Gastroesophageal sphincter (tissue), 2 donors: ENCODE measurements at regions not wholly inside any gene's neighbourhood (a gene's known extent, or its start where the extent isn't known, plus 50 kb on each side); places are given as distances from the start of the nearest gene placed in this dataset.

ENCODE experiments used
- POLR2A ChIP-seq, 2 donors: fragments of 450-650 bp; IDR thresholded peaks; one replicate each; pipeline ENCODE4 v1.6.1; 2017; ENCODE audit warnings: antibody characterized with exemption in 2 of 2, mild to moderate bottlenecking in 2 of 2, moderate library complexity in 1 of 2
- POLR2AphosphoS5 ChIP-seq: sonication (generic); formaldehyde crosslinking; IDR thresholded peaks from one replicate; pipeline ENCODE4 v1.6.1; 2017; ENCODE audit warnings: antibody characterized with exemption

DNA sequence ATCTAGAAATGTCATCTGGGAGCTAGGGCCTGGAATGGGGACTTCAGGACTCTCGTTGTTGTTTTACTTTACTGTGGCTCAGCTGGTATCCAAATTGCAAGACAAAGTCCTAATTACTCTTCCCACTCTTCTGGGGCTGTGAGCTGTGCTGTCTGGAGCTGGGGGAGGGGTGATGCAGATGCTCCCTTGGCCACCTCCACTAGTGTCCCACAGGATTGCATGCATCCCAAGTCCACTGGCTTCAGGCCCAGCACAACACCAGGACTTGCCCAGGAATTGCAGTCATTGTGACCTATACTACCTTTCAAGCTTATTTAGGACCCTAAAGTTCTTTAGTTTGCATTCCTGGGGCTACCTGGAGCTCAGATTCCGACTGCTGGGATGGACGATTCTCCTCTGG, 366.1 kb upstream of the FAM47C start:
- TF ChIP-seq POLR2A (IDR thresholded peaks at IDR 0.05), result no peak
- no peak for TF ChIP-seq POLR2AphosphoS5
